ENCODE measurements at regions not wholly inside any gene's neighbourhood (a gene's known extent, or its start where the extent isn't known, plus 50 kb on each side); places are given as distances from the start of the nearest gene placed in this dataset.
"Not testable (repeated sequence)": the region's sequence is repeated elsewhere in the genome, so short reads cannot be mapped to it uniquely, and the experiment has no call there.

DNA sequence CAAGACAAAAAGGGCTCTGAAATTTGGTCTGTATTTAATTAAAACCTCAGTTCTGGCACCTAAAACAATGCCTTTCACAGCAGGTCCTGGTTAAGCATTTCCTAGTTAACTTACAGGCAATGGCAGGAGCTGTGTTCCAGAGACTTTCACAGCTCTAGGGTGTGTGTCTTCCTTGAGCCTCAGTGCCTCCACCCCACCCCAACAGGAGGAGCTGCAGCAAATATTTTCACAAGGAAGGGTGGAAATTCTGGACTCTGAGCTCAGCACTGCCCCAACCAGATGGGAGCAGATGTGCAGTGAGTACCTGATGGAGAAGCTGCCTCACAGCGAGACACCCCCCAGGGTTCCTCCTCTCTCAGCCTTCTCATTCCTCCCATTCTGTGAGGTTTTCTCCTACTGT, 106.3 kb upstream of the SPATA12 start:
- no peak for DNase-seq

DNA sequence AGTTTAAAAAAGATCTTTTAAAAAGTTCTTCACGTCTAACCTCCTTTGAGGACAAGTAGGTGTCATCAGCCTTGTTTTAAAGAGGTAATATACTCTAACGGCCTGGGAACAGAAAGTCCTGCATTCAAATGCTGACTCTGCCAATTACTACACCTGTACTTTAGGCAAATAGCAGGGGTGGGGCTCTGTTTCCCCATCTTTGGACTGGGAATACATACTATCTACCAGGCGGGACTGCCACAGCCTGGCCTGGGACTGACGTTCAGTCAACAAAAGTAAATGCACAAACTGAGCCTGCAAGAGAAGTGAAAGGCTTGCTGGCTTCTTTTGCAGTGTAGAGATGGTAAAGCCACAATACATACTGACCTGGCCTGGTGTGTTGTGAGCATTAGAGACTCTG, 107.6 kb upstream of the SPATA12 start:
- no peak for DNase-seq

DNA sequence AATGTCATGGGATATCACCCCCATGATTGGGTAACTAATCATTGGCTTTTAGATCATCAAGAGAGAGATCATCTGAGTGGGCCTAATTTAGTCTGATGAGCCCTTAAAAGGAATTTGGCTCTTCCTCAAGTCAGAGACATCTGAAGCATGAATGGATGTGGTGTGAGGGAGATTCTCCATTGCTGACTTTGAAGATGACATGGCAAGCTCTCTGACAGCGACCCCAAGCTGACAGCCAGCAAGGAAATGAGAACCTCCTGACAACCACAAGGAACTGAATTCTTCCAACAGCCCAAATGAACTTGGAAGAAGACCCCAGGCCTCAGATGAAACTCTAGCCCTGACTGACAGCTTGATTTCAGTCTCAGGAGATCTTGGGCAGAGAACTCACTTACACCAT, 108.4 kb upstream of the SPATA12 start:
- DNase-seq, result no peak

DNA sequence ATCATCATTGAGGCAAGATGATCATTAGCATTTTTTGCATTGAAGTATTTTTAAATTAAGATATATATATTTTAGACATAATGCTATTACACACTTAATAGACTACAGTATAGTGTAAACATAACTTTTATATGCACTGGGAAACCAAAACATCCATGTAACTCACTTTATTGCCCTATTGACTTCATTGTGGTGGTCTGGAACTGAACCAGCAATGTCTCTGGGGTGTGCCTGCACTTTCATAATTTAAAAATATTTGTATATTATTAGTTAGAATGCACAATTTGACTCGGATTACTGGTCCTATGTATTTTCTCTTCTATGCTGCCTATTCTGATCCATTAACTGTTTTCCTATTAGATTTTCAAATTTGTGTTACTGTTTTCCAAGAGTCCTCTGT, 109.1 kb upstream of the SPATA12 start:
- DNase-seq, result no peak

DNA sequence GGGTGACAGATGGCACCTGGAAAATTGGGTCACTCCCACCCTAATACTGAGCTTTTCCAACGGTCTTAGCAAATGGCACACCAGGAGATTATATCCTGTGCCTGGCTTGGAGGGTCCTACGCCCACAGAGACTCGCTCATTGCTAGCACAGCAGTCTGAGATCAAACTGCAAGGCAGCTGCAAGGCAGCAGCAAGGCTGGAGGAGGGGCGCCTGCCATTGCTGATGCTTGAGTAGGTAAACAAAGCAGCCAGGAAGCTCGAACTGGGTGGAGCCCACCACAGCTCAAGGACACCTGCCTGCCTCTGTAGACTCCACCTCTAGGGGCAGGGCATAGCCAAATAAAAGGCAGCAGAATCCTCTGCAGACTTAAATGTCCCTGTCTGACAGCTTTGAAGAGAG, 115.1 kb upstream of the SPATA12 start:
- not testable (repeated sequence) for DNase-seq

DNA sequence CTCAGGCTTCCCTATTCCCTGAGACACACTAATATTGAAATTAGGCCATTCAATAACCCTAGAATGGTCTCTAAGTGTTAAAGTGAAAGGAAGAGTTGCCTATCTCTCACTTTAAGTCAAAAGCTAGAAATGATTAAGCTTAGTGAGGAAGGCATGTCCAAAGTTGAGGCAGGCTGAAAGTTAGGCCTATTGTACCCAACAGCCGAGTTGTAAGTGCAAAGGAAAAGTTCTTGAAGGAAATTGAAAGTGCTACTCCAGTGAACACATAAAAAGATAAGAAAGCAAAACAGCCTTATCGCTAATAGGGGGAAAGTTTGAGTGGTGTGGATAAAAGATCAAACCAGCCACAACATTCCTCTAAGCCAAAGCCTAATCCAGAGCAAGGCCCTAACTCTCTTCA, 117.9 kb upstream of the SPATA12 start:
- DNase-seq, result no peak

DNA sequence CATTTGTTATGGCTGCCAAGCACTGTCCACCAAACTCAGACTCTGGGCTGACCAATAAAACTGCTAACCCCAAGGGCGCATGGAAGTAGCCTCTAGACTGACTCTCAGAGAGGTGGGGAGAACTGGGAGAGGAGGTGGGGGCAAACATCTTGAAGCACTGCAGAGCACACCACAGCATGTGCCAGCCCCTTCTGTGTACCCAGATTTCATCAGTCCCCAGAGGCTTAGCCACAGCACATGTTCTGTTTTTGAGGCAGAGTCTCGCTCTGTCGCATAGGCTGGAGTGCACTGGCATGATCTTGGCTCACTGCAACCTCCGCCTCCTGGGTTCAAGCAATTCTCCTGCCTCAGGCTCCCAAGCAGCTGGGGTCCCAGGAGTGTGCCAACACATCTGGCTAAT, 119.5 kb upstream of the SPATA12 start:
- peak; percentile 18 for DNase-seq

DNA sequence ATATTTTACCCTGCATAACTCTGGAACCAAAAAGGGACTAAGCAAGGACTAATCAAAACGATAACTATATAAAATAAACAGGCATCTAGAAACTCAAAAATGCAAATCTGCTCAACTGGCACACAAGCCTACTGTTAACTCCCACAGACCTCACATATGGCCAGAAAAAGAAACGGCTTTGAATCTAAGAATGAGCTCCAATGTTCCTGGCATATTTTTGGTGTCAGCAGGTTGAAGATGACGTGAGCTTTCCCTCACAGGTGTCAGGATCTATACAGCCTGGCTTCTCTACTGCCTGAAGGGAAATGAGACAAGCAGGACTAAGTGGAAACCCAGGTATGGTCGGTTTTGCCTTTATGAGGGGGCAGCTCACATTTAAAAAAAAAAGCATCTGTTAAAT, 120.1 kb upstream of the SPATA12 start:
- DNase-seq, result peak; percentile 11

DNA sequence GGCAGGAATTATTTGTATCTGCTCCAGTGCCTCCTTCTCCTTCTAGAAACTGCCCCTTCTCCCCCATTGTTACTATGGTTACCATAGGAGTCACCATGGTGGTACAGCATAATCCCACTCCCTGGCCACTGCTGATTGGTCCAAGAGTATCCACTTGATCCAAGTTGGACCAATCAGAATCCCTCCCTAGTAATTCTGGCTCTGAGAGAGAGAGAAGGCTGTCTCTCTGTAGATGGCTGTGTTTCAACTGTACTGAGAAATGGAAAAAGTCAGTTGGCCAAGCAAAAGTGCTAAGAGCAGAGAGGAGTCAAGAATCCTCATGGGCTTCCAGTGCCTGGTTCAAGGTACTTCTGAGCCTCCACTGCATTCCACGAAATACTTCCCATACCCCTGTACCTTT, 120.6 kb upstream of the SPATA12 start:
- no peak for DNase-seq

DNA sequence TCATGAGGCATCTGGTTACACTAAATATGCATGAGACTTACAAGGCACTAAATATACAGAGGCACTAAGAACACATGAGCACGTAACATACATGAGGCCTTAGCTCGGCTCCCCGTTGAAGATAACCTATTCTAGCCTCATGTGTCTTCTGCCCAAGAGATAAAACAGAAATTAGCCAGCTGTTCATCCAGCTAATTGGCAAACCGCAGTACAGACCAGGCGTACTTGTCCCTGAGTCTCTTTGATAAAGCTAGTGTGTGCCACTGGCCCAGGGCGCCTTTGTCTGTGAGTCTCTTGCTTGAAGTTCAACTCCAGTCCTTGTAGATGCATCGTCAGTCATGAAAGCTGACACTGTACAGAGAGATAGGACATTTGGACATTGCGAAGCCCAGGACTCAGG, 121.9 kb upstream of the SPATA12 start:
- no peak for DNase-seq

DNA sequence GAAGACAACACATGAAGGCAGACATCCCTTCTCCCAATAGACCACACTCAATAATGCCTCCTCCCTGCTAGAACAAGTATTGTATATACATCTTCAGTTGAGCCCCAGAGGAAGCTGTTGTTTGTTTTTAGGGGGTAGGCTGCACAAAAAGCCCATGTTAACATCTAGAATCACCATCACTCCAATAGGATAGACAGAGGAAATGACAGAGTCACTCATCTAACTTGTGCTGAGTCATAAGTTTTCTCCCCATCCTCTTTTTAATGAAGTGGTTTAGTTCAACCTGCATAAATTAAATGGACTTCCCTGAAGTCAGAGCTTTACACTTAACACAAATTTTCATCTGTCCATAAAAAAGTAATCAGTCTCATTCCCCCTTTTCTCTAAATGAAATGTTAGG, 122.9 kb upstream of the SPATA12 start:
- DNase-seq, result no peak

DNA sequence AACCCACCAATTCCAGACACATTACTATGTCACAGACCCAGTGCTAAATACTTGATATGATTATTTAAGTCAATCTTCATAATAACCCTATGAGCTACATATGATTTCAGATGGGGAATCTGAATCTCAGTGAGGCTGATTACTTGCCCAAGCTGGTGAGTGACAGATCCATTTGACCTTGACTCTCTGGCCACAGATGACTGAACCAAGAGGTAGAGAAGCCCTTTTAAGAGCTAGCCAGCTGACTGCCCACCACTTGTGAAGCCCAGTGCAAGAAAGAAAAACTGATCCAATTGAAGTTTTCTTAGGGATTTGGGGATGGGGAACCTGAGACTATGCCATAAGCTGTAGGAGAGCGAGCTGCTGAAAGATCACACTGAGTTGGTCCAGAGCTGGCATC, 124.7 kb upstream of the SPATA12 start:
- DNase-seq, result no peak

DNA sequence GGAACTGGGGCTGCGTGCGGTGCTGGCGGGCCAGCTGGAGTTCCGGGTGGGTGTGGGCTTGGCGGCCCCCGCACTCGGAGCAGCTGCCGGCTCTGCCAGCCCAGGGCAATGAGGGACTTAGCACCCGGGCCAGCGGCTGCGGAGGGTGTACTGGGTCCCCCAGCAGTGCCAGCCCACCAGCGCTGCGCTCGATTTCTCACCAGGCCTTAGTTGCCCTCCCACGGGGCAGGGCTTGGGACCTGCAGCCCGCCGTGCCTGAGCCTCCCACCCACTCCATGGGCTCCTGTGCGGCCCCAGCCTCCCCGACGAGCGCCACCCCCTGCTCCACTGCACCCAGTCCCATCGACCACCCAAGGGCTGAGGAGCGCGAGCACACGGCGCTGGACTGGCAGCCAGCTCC, 126.0 kb upstream of the SPATA12 start:
- DNase-seq, result not testable (repeated sequence)

DNA sequence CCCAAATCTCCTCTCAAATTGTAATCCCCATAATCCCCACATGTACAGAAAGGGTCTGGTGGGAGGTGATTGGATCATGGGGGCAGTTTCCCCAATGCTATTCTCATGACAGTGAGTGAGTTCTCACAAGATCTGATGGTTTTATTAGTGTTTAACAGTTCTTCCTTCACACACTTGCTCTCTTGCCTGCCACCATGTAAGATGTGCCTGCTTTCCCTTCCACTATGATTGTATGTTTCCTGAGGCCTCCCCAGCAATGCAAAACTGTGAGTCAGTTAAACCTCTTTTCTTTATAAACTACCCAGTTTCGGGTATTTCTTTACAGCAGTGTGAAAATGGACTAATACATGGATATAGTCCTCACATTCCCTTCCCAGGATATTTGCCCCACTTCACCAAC, 126.7 kb upstream of the SPATA12 start:
- DNase-seq, result no peak

DNA sequence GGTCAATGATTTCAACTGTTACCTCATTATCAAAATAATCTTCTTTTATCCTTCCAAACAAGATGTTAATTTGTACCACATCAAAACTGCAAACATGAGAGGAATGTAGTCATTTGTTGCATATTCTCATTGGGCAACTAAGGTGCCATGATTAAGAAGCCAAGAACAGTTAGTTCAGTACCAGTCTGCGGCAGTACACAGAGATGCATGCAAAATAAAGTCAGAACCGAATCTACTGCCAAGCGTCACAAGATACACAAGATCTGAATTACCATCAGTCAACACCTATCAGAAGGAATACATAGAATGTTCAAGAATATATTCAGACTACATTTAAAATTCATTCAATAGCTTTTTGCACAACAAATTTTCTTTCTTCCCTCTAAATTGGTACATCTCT, 127.6 kb upstream of the SPATA12 start:
- no peak for DNase-seq

DNA sequence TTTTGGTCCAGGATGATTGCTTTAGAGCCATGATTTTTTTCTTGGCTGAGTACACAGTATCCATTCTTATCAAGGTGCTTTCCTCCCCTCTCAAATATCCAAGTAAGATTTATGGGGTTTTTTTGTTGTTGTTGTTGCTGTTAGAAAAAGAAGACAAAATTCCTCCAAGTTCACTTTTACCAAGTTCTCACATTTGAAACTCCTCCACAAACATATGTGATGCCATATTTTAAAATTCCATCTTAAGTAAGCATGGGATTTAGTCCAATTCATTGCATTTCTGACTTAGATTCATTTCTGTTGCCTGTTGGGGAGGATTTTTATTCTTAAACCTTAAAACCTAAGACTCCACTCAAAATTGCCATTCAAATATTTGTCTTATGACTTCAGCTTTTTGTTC, 128.6 kb upstream of the SPATA12 start:
- DNase-seq, result no peak

DNA sequence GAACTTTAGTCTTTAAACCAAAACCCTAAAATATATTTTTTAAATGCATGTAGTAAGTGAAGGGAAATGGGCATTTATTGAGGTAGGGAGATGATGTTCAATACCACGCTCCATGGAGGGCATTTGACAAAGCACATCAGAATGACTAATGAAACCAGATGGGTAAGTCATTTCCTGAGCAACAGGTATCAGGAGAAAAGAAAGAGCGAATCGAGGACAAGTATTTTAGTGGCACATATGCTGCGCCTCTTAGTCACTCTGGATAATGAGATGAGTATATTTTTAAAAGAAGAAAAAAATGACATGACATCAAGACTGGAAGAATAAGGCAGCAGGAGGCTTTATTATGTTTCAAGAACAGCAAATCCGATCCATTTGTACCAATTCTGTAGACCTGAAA, 129.0 kb upstream of the ARHGEF3 start:
- DNase-seq, result no peak

DNA sequence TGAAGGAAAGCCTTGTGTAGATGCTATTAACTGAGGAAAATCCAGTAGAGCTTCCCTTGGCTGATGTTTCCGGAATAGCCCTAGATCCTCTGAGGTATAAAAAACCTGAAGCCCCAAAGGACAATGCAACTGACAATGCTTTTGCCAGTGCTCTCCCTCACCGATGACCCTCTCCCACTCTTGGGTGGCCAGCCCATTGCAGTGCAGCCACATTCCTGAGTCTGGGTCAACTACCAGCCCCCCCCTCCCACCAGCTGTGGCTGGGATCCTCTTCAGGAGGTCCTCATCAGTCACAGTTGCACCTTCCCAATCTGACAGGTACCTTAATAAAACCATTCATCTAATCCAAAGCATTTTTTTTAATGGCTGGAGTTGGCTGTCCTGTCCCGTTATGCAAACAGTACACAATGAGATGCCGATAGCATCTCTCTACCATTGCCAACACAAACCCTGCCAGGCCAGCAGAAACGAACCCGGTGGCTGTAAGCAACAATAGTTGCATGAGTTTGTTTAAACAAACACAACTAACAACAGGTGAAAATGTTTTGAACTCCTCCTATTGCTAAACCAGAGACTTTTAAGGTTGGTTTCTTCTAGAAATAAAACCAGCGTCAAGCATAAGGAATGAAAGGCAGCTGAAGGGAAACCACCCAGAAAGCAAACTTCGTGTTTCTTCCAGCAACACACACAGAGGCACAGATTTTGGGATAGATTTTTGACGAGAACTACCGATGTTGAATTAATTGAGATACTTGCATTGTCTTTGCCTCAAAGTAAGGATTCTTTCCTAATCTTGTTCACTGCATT, 128.3 kb upstream of the ARHGEF3 start:
- DNase-seq, result no peak

DNA sequence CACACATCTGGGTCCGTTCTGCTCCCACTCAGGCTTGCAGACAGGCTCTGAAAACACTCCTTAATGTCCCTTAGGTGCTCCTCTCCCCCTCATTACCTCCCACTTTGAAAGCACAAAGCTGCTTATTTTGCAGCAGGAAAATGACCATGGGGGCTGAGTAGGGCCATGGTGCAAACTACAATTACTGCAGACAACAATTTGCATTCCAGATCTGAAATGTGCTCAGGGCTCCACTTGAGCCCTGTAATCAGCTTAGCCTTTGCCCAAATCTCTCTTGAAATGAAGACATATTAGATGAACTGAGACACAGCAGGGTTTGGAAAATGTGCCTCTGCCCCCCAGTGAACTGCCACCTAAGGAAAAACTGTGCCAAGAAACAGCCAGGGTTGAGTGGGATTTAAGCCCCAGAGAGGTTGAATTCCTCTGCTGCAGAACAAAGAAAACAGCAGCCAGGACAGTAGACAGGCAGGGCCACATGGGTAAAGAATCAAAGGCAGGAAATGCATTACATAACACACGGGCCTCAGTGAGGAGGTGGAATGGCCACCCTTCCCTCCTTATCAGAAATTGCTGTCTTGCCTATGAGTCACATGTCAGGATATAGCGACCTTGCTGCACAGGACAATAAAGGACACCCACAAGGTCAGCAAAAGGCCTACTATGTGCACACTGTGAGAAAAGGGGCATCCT, 126.8 kb upstream of the ARHGEF3 start:
- DNase-seq, result no peak

DNA sequence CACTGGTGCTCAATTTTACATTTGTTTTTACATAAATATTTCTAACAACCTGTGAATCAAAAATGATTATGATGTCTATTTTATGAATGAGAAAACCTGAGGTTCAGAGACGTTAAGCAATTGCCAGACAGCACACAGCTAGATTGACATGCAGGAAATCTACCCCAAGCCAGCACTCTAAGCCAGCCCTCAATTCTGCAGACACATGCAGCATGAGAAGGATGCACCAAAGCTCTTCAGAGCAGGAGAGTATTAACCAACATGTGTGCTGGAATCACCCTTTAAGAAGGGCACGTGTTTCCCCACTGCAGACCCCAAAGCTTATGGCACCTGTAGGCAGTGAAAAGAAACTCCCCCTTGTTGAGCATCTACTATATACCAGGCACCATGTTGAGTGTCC, 126.1 kb upstream of the ARHGEF3 start:
- no peak for DNase-seq

DNA sequence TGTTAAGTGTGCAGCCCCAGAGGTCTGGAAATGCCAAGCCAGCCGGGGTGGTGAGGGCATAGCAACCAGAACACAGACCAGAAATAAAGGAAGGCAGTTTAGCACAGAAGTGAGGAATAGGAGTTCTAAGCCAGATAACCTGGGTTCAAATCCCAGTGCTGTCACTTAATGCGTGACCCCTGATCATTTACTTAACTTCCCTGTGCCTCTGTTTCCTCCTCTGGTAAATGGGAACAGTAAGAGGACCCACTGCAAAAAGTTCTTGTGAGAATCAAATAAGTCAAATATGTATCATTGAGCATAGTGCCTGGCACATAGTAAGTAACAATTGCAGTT, 125.2 kb upstream of the ARHGEF3 start:
- no peak for DNase-seq

DNA sequence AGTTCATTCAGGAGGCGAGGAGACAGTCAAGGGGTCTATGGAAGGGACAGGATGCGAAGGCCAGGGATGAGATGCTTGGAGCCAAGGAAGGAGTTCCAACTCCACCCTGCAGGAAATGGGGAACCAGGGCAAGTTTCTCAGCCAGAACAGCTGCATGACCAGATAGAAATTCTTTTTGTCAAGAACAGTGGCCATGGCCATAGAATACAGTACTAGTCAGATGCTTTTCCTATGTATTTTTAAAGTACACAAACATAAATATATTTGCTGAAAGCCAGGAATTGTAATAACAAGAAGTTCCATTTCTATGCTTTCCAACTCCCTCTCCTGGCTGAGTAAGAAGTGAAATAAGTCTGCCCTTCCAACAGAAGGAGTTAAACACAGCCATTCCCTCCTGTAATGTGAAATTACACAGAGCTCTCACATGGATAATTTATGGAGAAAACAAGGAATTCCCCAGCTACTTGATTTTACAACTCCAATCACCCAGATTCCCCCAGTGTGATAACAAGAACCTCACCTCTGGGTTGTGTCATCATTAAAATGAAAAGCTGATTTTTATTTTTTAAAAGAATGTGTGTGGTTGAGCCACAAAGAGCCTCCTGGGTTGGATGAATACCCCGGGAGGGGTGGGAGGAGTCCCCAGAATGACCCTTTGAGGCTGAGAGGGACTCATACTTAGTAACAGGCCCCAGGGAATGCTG, 124.6 kb upstream of the ARHGEF3 start:
- no peak for DNase-seq

DNA sequence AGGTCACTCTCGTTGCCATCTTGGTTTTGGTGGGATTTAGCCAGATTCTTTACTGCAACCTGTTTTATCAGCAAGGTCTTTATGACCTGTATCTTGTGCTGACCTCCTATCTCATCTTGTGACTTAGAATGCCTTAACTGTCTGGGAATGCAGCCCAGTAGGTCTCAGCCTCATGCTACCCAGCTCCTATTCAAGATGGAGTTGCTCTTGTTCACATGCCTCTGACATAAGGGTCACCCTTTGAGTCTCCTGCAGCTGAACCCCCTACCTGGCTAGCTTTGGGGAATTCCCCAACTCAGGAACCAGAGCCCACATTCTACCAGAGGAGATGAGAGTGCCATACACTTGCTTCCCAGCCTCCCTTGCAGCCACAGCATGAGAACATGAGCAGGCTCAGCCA, 123.0 kb upstream of the ARHGEF3 start:
- not testable (repeated sequence) for DNase-seq

DNA sequence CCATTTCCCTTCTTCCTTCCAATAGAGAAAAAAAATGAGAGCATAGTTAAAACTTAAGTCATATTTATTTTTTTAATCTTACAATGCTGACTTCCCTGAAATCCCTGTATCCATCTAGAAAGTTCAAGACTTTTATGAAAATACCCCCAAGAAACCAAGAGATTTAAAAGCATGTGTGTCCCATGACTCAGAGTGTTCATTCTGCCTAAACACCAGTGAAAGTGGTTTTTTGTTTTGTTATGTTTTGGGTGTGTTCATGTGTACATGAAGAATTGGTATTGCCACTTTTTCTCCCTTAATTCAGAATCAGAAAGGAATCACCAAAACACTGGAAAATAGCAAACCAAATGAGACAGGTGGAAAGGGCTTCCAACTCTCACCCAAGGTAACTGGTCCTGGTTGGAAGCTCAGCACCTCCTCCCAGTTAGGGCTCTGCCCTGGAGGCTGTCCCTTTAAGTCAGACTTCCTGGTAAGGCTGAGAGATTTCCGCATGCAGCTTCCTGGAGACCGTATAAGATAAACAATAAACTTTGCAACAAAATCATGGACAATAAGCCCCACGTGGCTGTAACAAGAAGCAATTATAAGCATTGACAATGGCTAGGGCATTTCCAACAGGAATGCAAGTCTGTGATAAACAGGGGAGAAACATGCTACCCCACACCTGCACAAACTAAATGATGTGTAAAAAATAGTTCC, 121.9 kb upstream of the ARHGEF3 start:
- no peak for DNase-seq
